ENCODE measurements at regions not wholly inside any gene's neighbourhood (a gene's known extent, or its start where the extent isn't known, plus 50 kb on each side); places are given as distances from the start of the nearest gene placed in this dataset.

DNA sequence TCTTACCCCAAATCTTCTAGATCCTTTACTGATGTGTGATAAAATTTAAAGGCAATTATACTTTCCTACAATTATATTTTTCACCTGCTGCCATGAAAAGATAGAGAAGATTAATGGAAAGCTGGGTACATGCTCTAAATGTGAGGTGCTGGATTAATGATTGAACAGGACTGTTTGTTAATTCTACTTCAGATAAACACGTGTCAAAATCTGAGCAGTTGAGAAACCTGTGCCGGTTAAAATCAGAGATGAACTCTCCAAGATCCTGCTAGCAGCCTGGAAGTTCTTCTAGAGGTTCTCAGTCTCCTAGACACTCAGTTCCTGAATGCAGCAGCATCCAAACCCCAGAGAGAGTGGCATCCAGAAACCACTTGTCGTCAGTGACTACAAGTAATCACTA is 69.2 kb downstream of the INHBA start:
- no peak for DNase-seq
- intact Hi-C loops (cut with DNase I) = no loop called here
- ATAC-seq (ENCODE audit: poor library complexity) = no peak

DNA sequence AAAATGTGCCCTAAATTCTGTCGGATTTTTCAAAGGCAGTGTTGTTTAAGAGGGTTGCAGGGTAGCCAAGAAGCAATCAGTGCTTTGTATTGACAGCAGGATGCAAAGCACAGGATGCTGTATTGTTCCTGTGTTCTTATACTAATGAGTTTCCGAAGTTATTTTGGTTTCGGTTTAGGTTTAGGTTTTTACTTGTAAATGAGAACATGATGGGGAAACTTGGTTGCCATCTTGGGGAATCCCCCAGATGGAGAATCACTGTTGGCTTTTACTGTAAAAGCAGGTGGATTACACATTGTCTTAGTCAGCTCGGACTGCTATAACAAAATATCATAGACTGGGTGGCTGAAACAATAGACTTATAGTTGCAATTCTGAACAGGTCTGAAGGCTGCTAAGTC is 72.1 kb downstream of the INHBA start:
- DNase-seq = no peak
- ATAC-seq (ENCODE audit: poor library complexity) = no peak
- intact Hi-C loops (cut with DNase I) = no loop called here

DNA sequence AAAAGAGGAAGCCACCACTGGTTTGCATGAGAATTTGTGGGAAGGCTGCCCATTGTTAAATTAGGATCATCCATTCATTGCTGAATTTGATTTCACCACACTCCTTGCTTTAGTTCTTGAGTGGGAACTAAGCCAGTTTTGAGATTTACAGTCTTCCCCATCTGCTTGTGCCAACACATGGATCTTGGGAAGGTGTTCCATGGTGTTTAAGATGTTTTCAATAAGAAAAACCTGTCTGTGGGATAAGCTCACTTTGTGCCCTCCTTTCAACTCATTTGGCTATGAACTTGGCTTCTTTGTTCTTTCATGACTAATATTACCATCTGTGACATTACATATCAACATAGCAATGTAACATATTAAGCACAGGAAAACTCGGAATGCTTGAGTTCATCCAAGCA is 73.2 kb downstream of the INHBA start:
- DNase-seq (no peak), ATAC-seq (ENCODE audit: poor library complexity) (no peak)
- intact Hi-C loops (cut with DNase I) = no loop called here

DNA sequence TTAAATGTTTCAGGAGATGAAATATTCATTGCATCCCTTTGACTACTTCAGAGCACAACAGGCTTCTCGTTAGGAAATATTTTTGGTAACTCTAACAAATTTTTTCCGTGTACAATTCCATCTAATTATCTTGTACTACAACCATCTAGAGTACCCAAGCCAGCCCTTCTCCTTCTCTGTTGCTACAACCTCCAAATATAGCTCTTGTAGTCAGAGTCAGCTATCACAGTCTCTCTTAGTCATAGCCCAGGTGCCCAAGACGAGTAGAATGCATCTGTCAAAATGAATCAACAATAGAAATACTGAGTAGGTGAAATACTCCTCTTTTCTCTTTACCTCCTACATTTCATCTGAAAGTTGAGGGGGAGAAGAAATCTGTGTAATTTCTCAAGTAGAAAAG is 74.0 kb downstream of the INHBA start:
- peak; percentile 82 for ATAC-seq (ENCODE audit: poor library complexity)
- no peak for DNase-seq
- intact Hi-C loops (cut with DNase I) = no loop called here

DNA sequence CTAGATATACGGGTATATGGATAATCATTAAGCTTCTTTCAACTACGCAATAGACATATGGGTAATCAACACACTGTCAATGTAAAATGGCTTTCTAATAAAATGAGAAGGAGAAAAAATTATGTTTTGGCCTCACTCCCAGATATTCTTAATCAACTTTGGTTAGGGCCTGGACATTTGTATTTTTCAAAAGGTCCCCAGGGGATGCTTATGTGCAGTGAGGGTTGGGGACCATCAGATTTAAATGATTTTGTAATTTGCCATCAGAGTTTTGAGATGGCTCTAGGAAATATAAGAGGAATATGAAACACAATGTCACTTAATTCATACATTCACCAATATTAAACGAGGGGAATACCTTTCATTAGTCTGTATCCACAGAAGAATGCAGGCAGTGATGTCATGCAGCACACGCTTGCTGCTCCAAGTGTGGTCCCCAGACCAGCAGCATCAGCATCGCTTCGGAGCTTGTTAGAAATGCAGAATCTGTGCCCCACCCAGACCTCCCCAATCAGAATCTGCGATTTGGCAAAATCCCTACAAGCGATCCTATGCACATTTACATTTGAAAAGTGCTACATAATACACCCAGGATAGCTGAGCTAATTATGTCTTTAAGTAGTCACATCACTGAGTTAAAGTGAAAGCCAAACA is 75.1 kb downstream of the INHBA start:
- ATAC-seq (ENCODE audit: poor library complexity) = no peak
- intact Hi-C loops (cut with DNase I) = no loop called here
- DNase-seq = no peak

DNA sequence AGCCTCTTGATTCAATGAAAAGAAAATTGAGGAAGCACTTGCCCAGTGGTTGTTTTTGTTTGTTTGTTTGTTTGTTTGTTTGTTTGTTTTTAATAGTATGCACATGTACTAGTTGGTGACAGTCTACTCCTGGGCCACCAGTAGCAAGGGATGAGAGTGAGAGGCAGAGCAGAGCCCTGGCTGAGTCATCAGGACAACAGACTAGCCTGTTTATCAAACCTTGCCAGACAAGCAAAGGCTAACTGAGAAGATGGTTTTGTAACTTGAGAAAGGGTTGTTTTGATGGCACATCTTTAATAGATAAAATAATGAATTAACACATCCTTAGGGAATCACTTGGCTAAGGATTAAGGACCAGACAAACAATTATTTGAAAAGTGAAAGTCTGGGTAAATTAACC is 78.1 kb downstream of the INHBA start:
- intact Hi-C loops (cut with DNase I) = no loop called here
- ATAC-seq (ENCODE audit: poor library complexity) = no peak
- no peak for DNase-seq

DNA sequence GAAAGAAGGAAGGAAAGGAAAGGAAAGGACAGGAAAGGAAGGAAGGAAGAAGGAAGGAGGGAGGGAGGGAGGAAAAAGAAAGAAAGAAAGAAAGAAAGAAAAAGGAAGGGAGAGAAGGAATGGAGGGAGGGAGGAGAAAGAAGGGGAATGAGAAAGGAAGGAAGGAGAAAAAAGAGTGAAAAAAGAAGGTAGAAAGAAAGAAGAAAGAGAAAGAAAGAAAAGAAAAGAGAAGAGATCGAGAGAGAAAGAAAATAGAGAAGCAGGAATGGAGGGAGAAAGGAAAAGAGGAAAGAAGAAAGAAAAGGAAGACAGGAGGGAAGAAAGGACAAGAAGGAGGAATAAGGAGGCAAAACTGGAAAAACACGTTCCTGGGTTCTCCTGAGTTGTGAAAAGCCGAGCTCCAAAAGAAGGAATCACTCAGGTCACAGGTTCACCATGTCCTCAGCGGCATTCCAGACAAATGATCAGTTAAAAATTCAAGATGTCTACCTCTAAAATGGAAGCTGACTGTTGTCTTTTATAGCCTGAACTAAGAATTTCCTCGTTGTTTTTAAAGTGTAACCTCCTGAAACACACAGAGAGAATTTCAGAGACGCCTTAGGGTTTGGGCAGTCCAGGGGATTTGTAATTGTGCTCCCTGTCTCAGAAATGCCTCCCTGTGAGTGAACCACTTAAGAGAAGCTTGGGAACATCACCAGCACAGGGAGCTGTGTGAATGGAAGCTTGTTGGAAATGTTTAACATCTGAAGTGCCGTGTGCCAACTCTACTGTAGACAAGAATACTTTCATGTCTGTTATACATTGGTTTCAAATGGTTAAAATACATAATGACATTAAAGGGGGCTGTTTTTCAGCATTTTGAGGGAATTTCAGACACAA is 80.7 kb downstream of the INHBA start:
- no peak for ATAC-seq (ENCODE audit: poor library complexity)
- intact Hi-C loops (cut with DNase I) = no loop called here

DNA sequence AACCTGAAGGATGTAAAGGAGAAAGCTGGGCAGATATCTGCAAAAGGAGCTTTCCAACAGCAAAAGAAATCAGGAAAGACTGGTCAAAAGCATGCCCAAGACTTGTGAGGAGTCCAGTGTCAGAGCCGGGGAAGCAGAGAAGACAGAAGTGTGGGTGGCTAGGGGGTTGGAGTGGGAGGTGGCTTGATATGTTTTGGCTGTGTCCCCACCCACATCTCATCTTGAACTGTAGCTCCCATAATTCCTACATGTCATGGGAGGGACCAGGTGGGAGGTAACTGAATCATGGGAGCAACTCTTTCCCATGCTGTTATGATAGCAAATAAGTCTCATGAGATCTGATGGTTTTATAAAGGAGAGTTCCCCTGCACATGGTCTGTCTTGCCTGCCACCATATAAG is 84.9 kb downstream of the INHBA start:
- ATAC-seq (ENCODE audit: poor library complexity) = no peak
- intact Hi-C loops (cut with DNase I) = no loop called here

More for the DNA sequence above, 80.7 kb downstream of the INHBA start:
- DNase-seq = no peak

DNA sequence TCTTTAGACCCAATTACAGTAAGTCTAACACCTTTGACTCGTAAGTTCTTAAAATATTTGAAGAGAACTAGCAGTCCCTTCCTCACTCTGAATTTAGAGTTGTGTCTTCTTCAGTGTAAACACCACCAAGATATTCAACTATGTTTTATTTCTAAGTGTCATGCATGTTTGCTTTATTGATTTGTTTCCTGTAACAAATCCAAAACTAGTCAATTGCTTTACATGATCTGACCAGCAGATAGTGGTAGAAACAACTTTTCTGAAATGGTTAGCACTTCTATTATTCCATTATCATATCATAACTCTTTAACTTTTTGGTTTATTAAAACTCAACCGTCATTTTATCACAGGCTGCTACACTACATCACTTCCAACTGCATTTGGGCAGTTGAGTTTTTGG is 90.1 kb downstream of the INHBA start:
- ATAC-seq (ENCODE audit: poor library complexity) (no peak), DNase-seq (no peak)
- intact Hi-C loops (cut with DNase I) = no loop called here

More for the DNA sequence above, 84.9 kb downstream of the INHBA start:
- DNase-seq = no peak

DNA sequence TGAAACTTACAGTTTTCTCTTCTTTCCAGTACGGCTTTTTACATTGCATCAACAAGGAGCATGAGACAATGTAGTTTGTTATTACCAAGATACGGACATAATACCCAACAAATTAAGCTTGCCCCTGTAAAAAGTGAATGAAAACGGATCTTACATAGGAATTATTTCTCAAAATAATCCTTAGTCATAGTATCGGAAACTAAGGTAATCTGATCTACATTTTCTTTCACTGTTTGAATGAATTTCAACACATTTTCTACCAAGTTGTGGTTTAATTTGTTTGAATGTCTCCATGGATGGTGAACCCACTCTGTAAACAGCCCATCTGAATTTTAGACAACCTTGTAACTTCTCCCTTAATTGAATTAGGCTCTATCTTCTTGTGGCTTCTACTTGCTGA is 90.5 kb downstream of the INHBA start:
- intact Hi-C loops (cut with DNase I) = no loop called here
- no peak for DNase-seq
- ATAC-seq (ENCODE audit: poor library complexity) = no peak

DNA sequence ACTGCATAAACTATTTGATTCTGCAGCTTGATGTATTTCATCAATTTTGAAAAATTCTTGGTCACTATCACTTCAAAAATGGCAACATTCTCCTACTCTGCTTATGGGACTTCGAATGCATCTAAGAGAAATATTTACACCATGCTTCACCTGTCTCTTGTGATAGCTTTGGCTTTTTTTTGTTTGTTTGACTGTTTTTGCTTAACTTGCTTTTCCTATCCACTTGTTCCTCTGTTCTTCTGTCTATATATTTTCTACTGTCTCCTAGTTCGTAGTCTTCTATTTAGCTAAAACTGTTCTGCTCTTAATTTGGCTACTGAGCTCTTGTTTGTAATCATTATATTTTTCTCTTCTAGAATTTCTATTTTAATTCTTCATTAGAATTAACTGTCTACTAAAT is 94.4 kb downstream of the INHBA start:
- ATAC-seq (ENCODE audit: poor library complexity) (no peak), DNase-seq (no peak)
- intact Hi-C loops (cut with DNase I) = no loop called here

DNA sequence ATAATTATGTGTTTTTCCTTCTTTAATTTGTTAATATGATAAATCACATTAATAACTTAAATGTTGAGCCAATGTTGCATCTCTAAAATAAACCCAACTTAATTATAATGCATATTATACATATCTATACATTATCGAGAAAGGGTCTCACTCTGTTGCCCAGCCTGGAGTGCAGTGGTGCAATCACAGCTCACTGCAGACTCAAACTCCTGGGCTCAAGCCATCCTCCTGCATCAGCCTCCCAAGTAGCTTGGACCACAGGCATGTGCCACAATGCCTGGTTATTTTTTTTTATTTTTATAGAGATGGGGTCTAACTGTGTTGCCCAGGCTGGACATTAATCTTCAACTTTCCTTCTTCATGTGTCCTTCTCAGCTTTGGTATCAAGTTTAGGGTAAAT is 98.9 kb downstream of the INHBA start:
- no peak for DNase-seq
- no peak for ATAC-seq (ENCODE audit: poor library complexity)
- intact Hi-C loops (cut with DNase I) = no loop called here

DNA sequence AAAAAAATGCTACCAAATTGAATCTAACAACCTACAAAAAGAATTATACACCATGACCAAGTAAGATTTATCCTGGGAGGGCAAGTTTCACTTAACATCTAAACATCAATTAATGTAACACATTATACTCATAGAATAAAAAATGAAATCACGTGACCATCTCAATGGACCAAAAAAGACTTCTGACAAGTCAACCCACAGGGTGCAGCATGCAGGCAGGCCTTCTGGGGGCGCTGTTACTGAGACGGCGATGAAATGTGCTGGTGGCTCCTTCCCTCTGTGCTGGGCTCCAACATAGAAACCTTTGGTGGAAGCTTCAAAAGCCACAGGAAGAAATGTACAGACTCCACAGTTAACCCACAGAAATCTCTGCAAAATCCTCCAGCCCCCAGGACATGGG is 103.1 kb downstream of the INHBA start:
- intact Hi-C loops (cut with DNase I) = no loop called here
- no peak for DNase-seq
- no peak for ATAC-seq (ENCODE audit: poor library complexity)

DNA sequence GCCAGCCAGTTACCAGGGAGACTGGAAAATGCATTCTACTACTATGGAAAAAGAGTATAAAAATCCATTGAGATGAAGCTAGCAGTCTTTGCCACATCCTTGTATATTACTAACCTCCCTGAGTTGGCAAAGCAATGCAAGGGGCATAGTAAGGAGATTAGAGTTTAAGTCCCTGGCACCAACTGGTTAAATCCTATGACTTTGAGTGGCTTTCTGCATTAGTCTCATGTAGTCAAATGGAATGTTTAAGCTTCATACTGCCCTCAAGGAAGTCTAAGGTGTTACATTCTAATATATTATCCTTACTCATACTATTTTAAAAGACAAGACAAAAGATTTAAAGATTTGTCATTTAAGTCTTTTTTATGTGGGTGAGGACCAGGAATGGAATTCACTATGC is 110.1 kb downstream of the INHBA start:
- DNase-seq (no peak), ATAC-seq (ENCODE audit: poor library complexity) (no peak)
- intact Hi-C loops (cut with DNase I) = loop anchor here (5.0 kb wide), 1 partner anchor 60 kb away; no protein-coding TSS in a partner anchor

DNA sequence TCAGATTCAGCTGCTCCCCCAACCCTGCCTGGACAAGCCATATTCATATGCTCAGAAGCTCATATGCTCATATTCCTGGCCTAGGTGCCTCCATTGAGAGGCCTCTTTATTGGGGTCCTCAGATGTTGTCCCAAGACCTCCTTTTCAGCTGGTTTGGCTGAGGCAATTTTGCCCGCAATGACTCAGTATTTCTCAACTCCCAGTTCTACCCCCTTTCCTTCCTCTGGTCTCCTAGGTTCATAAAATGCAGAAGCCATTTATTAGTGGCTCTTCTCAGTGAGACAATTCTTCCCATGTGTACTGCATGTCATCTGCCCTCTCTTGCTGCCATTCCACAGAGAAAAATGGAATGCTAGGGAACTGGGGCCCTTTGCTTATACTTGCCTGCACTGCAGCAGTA is 110.7 kb downstream of the INHBA start:
- intact Hi-C loops (cut with DNase I) = loop anchor here (5.0 kb wide), 1 partner anchor 60 kb away; no protein-coding TSS in a partner anchor
- ATAC-seq (ENCODE audit: poor library complexity) (no peak), DNase-seq (no peak)

DNA sequence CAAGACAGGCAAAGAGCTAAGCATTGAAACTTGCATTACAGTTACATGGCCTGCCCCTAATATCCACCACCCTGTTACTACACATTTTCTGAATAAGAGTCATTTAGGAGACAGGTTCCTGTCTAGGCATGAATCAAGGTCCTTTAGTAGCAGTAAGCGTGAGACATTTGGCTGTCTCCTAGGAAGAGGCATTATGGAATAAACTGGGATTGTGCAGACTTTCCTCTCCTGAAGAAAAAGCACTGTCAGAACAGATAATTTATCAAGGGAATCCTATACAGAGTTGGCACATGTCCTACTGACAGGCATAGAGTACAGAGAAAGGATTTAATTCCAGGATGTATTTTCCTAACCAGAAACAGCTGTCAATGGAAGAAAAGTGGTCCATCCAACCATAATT is 111.9 kb downstream of the INHBA start:
- no peak for DNase-seq

DNA sequence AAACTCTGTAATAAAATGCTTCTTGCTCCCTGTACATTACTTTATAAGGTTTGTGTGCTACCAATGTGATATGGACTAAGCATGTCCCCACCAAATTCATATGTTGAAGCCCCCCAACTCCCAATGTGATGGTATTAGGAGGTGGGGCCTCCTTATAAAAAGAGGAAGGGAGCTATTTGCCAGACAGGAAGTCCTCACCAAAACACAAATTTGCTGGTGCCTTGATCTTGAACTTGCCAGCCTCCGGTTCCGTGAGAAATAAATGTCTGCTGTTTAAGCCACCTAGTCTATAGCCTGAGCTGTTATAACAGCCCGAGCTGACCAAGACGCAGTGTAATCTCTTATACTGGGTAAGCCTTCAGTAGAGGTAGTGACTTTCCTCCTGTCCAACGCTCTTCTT is 114.5 kb downstream of the INHBA start:
- intact Hi-C loops (cut with DNase I) = no loop called here
- no peak for ATAC-seq (ENCODE audit: poor library complexity)
- DNase-seq = no peak

More for the DNA sequence above, 111.9 kb downstream of the INHBA start:
- ATAC-seq (ENCODE audit: poor library complexity) = no peak
- intact Hi-C loops (cut with DNase I) = loop anchor here (5.0 kb wide), 1 partner anchor 59 kb away; no protein-coding TSS in a partner anchor

DNA sequence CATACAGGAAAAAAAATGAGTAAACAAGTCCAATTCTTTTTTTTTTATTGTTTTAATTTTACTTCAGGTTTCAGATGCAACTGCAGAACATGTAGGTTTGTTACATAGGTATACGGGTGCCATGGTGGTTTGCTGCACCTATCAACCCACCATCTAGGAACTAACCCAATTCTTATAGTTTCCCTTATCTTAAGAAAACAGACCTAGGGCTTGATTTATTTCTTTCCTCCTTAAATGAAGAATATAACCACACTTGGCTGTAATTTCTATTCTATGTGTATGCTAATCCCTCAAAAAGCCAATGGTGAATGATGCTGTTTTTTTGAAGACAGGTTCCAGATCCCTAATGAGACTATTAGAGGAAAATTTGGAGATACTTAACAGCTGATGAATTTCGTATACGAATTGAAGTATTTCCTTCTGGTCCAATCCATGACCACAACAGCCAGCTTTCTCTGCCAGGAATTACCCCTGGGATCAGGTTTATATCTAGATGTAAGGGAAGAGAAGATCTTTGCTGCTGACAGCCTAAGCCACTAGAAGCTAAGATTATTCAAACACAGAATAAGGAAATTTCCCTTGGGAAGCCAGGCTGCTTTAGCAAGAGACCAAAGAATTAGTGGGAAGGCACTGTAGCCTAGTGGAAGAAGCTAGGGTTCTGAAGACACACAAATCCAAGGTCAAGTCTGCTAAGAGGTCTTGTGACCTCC is 115.8 kb downstream of the INHBA start:
- DNase-seq (no peak), ATAC-seq (ENCODE audit: poor library complexity) (no peak)
- intact Hi-C loops (cut with DNase I) = no loop called here

DNA sequence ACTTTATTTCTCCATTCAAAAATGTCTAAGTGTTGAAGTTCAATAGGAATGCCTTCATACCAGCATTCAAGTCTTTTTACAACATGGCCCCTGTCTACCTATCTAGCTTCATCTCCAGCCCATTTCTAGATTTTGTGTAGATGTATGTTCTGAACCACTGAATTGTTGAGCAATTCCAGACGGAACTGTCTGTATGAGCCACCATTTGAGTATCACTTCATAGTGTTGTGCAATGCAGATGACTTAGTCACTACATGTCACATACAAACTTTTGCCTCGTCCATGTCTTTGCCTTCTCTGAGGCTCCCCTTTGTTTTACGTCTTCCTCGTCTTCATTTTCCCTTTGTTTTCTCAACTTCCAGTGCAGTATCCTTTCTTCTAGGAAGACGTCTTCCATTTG is 118.1 kb downstream of the INHBA start:
- ATAC-seq (ENCODE audit: poor library complexity) = no peak
- intact Hi-C loops (cut with DNase I) = no loop called here
- DNase-seq = no peak

DNA sequence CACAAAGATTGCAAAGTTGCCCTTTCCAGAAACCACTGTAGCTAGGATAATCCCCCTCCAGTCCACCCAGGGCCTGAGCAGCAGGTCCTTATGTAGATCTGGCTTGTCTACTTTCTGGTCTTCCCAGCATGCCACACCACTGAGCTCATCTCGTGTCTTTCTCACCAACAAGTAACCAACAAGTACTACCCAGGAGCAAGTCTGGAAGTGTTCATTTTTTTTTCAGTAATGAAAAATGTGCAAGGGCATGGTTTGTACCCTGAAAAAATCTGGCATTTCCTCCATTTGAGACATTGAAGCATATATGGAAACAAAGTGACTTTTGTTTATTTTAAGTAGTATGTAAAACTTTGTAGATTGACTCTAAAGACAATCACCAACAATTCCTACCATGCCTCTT is 120.8 kb downstream of the INHBA start:
- DNase-seq = no peak
- no peak for ATAC-seq (ENCODE audit: poor library complexity)
- intact Hi-C loops (cut with DNase I) = no loop called here

Data from Right ventricle myocardium superior (tissue), 1 donor.